Adrenal gland (tissue), 5 donors: ENCODE measurements at regions not wholly inside any gene's neighbourhood (a gene's known extent, or its start where the extent isn't known, plus 50 kb on each side); places are given as distances from the start of the nearest gene placed in this dataset.

ENCODE experiments used
- POLR2A ChIP-seq, 2 donors: fragments of 450-650 bp; IDR thresholded peaks; one replicate each; pipeline ENCODE4 v1.6.1; 2017; ENCODE audit warnings: antibody characterized with exemption in 2 of 2, mild to moderate bottlenecking in 2 of 2, moderate library complexity in 1 of 2
- TF ChIP-seq, protein P1 (sequence below), 6 experiments: fragments of 450-650 bp in 4 of 6; fragments of 200-600 bp in 2 of 6; sonication (generic) in 1 of 6; IDR thresholded peaks; 1 replicate in 5 of 6; 2 replicates in 1 of 6; pipeline versions ENCODE4 v1.5.1 to v1.8.0; 2016 to 2021; ENCODE audit warnings: antibody characterized with exemption in 6 of 6, mild to moderate bottlenecking in 2 of 6, moderate library complexity in 1 of 6
- donor health status: DM: no; HTN: no; CAD: no.

DNA sequence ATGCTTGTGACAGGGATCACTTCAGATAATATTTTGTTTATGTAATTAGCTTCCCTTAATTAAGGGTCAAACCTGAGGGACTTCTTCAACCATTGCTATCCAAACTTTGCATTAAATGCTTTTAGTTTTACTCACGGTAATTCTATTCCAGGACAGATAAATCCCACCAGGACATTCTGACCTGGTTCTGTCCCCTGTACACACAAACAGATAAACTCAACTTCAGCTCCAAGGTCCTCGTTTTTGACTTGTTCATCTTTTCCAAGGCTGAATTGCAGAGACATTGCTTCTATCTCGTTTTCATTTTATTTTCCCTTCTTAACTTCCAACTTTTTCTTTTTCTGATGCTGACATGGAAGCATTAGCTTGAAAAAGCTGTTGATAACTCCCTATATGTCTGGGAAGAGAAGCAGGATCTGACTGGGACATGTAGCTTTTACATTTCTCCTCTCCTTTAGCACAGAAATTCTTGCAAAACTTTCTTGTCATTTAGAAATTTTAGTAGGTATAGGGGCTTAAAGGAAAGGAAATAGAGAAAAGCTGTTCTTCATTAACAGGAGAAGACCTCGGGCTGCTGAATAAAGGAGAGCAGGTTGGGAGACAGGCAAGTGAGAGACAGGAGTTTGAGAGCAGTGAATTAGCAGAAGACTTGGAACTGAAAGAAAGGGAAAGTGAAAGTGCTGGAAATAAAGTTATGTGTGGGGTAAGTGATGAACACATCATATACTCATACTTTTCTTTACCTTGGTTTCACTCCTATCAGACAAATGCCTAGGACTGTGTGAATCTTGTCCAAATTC, 231.7 kb upstream of the B3GALT2 start:
- TF ChIP-seq, protein P1, sequence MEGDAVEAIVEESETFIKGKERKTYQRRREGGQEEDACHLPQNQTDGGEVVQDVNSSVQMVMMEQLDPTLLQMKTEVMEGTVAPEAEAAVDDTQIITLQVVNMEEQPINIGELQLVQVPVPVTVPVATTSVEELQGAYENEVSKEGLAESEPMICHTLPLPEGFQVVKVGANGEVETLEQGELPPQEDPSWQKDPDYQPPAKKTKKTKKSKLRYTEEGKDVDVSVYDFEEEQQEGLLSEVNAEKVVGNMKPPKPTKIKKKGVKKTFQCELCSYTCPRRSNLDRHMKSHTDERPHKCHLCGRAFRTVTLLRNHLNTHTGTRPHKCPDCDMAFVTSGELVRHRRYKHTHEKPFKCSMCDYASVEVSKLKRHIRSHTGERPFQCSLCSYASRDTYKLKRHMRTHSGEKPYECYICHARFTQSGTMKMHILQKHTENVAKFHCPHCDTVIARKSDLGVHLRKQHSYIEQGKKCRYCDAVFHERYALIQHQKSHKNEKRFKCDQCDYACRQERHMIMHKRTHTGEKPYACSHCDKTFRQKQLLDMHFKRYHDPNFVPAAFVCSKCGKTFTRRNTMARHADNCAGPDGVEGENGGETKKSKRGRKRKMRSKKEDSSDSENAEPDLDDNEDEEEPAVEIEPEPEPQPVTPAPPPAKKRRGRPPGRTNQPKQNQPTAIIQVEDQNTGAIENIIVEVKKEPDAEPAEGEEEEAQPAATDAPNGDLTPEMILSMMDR (IDR thresholded peaks at IDR 0.05): no peak
- peak; percentile 16 to 37 for TF ChIP-seq POLR2A (IDR thresholded peaks at IDR 0.05)
